HG03045 (cell line): ENCODE measurements at regions not wholly inside any gene's neighbourhood (a gene's known extent, or its start where the extent isn't known, plus 50 kb on each side); places are given as distances from the start of the nearest gene placed in this dataset.
"Not testable (repeated sequence)": the region's sequence is repeated elsewhere in the genome, so short reads cannot be mapped to it uniquely, and the experiment has no call there.

Source experiments
- ATAC-seq: cut with Tn5 transposase; IDR thresholded peaks from one replicate; pipeline ENCODE4 v1.9.1; 2021; ENCODE audit warnings: mild to moderate bottlenecking, moderate library complexity; ENCODE audit not compliant: unreplicated experiment

DNA sequence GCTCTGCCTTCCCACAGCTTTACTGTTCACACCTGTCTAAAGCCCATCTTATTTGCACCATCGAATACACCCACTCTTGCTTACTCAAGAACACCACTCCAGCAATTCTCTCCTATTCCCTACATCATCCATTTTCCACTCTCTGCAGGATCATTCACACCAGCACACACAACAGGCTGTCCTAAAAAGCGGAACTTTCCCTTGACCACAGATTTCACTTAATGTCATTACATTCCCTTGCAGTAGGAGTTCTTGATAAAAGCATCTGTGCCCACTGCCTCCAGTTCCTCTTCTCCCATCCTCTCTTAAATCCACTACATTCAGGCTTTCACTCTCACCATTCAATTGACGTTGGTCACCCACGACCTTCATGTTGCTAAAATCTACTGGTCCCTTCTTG is 103.0 kb upstream of the PABPC3 start:
- ATAC-seq: not testable (repeated sequence)

GRCh38 chr13:24995225-24995804 is 100.6 kb upstream of the PABPC3 start:
- no peak for ATAC-seq

DNA sequence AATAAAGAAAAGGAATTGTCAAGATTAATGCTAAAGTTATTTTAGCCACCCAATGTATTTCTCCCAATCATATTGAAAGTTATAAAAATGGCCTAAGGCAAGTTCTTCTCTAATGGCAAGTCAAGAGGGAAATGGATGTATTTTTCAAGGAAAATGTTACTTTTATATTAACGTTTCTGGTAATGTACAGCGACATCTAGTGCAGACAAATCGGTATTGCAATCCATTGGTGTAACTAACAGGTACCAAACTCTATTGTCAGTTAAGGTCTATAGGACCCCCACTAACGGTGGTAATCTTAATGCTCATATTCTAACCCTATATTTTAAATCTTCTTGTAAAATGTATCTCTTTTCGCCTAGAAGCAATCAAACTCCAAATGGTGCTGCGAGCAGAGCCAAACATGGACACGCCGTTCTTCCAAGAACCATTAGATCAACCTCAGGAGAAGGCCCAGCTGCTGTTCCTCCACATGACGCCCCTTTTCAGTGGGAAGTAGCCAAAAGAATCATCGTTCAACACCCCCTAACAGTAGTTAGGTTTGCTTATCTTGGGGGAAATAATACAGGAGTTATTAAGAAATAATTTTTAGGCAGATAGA is 98.5 kb upstream of the PABPC3 start:
- ATAC-seq: no peak

DNA sequence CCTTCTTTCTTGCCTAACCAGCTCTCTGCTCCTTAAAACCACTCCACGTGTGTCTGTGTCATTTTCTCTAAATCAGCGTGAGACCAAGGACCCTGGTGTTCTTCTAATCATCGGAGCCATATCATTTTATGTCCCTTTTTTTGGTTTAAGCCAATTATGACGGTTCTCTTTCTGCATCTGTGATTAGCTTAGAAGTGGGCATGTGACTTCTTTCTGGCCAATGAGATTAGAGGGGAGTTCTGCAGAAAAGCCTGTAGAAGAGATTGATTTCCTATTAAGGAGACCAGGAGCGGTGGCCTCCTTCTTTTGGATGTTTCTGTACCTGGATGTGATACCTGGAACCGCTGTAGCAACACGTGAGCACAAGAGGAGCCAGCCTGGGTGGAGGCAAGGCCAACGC is 97.5 kb upstream of the PABPC3 start:
- ATAC-seq: no peak

- no peak for ATAC-seq
These were observed 94.3 kb upstream of the PABPC3 start for GRCh38 chr13:25001476-25002206.

GRCh38 chr13:25002311-25002710 is 93.6 kb upstream of the PABPC3 start:
- ATAC-seq: not testable (repeated sequence)

DNA sequence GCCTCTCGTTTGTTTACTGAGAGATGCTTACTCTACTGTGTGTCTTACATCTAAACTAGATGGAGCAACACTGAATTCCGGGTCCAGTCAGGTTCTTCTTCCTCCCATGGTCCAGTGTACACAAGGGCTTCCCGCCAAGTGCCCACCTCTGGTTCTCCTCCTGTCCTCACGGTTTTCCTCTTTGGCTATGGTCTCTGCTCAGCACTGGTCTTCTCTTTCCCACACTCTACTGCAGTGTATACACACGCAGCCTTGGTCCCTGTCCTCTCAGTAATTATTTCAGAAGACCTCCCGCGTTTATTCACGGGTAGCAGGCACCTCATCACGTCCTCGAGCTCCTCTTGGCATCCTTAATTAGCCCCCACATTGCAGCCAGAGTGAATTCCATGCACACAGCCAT is 91.4 kb upstream of the PABPC3 start:
- not testable (repeated sequence) for ATAC-seq

- peak; percentile 50 for ATAC-seq
These were observed 90.9 kb upstream of the PABPC3 start for GRCh38 chr13:25005050-25005497.

- ATAC-seq: not testable (repeated sequence)
These were observed 88.5 kb upstream of the PABPC3 start for GRCh38 chr13:25007389-25007788.

GRCh38 chr13:25014398-25014973 is 81.5 kb upstream of the PABPC3 start:
- ATAC-seq: not testable (repeated sequence)

GRCh38 chr13:25017176-25017575 is 78.8 kb upstream of the PABPC3 start:
- not testable (repeated sequence) for ATAC-seq

- not testable (repeated sequence) for ATAC-seq
These were observed 77.9 kb upstream of the PABPC3 start for GRCh38 chr13:25017808-25018728.

DNA sequence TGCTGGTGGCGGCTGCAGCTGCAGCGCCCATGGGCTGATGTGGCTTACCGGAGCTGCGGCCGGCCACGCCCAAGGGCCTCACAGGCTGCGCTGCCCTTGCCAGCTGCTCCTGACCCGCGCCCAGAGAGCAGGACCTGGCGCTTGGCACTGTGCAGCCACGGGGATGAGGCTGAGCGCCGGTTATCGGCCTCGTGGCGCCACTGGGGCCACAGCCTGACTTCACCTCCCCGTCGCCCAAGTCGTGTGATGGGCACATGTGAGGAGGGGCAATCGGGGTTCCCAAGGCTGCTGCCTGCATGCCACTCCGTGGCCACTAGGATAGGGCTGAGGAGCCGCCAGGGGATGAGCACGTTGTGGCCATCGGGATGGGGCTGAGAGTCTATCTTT is 77.2 kb upstream of the PABPC3 start:
- no peak for ATAC-seq

DNA sequence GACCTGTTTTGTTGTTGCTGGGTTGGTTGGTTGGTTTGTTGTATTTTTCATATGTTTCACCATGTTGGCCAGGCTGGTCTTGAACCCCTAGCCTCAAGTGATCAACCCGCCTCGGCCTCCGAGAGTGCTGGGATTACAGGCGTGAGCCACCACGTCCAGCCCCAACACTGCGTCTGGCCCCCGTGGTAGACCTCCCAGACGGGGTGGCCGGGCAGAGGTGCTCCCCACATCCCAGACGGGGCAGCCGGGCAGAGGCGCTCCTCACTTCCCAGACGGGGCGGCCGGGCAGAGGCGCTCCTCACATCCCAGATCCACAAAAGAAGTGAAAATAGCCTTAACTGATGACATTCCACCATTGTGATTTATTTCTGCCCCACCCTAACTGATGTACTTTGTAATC is 76.2 kb upstream of the PABPC3 start:
- ATAC-seq: not testable (repeated sequence)

- no peak for ATAC-seq
These were observed 71.8 kb upstream of the PABPC3 start for GRCh38 chr13:25024175-25024574.

DNA sequence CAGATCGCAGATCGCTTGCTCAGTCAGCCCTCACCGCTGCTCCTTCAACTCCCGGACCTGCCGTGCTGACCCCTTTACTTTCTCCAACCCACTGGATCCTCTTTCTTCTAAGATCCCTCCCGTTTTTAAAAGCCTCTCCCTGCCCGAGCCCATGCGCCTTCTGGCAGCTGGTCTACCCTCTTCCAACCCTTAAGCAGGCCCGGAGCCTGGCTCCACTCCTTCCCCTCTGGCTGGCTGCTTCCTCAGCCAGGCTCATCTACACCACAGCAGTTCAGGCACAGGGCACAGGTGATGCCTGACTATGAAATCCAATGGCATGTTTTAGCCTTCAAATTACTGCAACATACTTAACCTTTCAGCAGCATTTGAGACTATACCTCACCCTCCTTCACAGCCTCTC is 63.8 kb upstream of the PABPC3 start:
- ATAC-seq: no peak

GRCh38 chr13:25034173-25034572 is 61.8 kb upstream of the PABPC3 start:
- ATAC-seq: no peak

- no peak for ATAC-seq
These were observed 58.7 kb upstream of the PABPC3 start for GRCh38 chr13:25037057-25037813.

DNA sequence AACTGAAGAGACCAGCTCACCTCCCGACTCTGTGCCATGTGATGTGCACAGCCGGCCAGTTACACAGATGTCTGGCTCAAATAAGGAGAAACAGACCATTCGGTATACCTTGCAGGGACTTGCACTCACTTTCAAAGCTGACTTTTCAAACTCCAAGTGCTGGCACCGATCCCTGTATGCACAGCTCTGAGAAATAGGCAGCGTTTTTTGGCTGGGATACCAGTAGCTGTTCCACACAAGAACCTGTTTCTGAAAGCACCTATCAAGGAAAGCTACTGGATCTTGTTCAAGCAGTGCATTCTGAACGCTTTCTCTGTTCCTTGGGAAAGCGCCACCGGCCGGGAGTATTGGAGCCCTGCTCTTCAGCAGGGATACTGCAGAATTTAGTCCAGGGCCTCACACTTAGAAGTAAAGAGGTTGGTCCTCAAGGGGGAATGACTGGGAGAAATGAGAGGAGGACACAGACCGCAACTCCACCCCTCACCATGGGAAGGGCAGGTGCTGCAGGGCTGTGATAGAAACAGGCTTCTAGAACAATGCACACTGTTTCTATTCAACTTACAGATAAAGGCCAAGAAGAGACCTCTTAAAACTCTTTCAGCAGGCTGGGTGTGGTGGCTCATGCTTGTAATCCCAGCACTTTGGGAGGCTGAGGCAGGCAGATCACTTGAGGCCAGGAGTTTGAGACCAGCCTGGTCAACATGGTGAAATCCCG is 53.6 kb upstream of the PABPC3 start:
- no peak for ATAC-seq
